ENCODE measurements at regions not wholly inside any gene's neighbourhood (a gene's known extent, or its start where the extent isn't known, plus 50 kb on each side); places are given as distances from the start of the nearest gene placed in this dataset.

- TF ChIP-seq EZH2phosphoT487 (IDR thresholded peaks at IDR 0.05; ENCODE audit: borderline replicate concordance, low read length), result no peak
- TF ChIP-seq CTCF (conservative IDR thresholded peaks at IDR 0.05; ENCODE audit: low read depth, low read length), result no peak
- TF ChIP-seq EZH2 (IDR thresholded peaks at IDR 0.05; ENCODE audit: low read length, unreplicated experiment), result no peak
- Histone ChIP-seq H3K9me2 (replicated peaks; ENCODE audit: low read length) (no peaks in the 10 kb centered on the region), H3K79me2 (ENCODE audit: low read length) (no peaks in the 10 kb centered on the region), H2AFZ (ENCODE audit: low read length) (no peak overlapping the region), H3K27ac (ENCODE audit: low read length) (no peak overlapping the region), H3K4me2 (ENCODE audit: low read length) (no peak overlapping the region), H3K4me1 (ENCODE audit: insufficient read depth, low read length) (no peaks in the 10 kb centered on the region), H3K4me3 (ENCODE audit: low read length) (no peak overlapping the region), H3K36me3 (ENCODE audit: low read depth, low read length) (no peaks in the 10 kb centered on the region), H3K9me3 (ENCODE audit: low read length) (no peaks in the 10 kb centered on the region), H3F3A (ENCODE audit: low read length, unreplicated experiment) (no peaks in the 10 kb centered on the region), H4K20me1 (ENCODE audit: low read length) (no peaks in the 10 kb centered on the region), H3K9ac (ENCODE audit: low read length) (no peak overlapping the region), H3K27me3 (ENCODE audit: low read length) (peaks cover 39% of the 10 kb centered on the region)
- ATAC-seq (no peak), DNase-seq (no peak)
- ChIA-PET POLR2A (ENCODE audit: unreplicated experiment) (no interaction called here), CTCF (no interaction called here)
- no TSS peak for BruUV-seq (replicated peaks)
- intact Hi-C loops (cut with micrococcal nuclease), result no loop called here
These were observed 50.1 kb downstream of the KCNC4 start for GRCh38 chr1:110260194-110260593.

- Histone ChIP-seq H3K79me2 (ENCODE audit: low read length) (no peaks in the 10 kb centered on the region), H3K36me3 (ENCODE audit: low read depth, low read length) (no peaks in the 10 kb centered on the region), H3K4me2 (ENCODE audit: low read length) (no peak overlapping the region), H4K20me1 (ENCODE audit: low read length) (no peaks in the 10 kb centered on the region), H3K9me3 (ENCODE audit: low read length) (no peaks in the 10 kb centered on the region), H3K27ac (ENCODE audit: low read length) (no peak overlapping the region), H3K4me3 (ENCODE audit: low read length) (no peak overlapping the region), H3K27me3 (ENCODE audit: low read length) (peaks cover 55% of the 10 kb centered on the region), H3K9ac (ENCODE audit: low read length) (no peak overlapping the region), H3K4me1 (ENCODE audit: insufficient read depth, low read length) (no peaks in the 10 kb centered on the region), H3K9me2 (replicated peaks; ENCODE audit: low read length) (no peaks in the 10 kb centered on the region), H3F3A (ENCODE audit: low read length, unreplicated experiment) (no peaks in the 10 kb centered on the region), H2AFZ (ENCODE audit: low read length) (no peak overlapping the region)
- ChIA-PET CTCF (no interaction called here), POLR2A (ENCODE audit: unreplicated experiment) (no interaction called here)
- intact Hi-C loops (cut with micrococcal nuclease), result no loop called here
- DNase-seq (no peak), ATAC-seq (no peak)
- BruUV-seq (replicated peaks), result no TSS peak
- TF ChIP-seq CTCF (conservative IDR thresholded peaks at IDR 0.05; ENCODE audit: low read depth, low read length) (no peak), EZH2phosphoT487 (IDR thresholded peaks at IDR 0.05; ENCODE audit: borderline replicate concordance, low read length) (no peak), EZH2 (IDR thresholded peaks at IDR 0.05; ENCODE audit: low read length, unreplicated experiment) (no peak)
These were observed 52.2 kb downstream of the KCNC4 start for GRCh38 chr1:110262296-110262695.

GRCh38 chr1:110262846-110263631 lies 52.9 kb downstream of the KCNC4 start:
- no peaks in the 10 kb centered on the region for H3K9me3 ChIP-seq (ENCODE audit: low read length)
- no peak overlapping the region for H2AFZ ChIP-seq (ENCODE audit: low read length)
- no peak for ATAC-seq
- H3K36me3 ChIP-seq (ENCODE audit: low read depth, low read length), result no peaks in the 10 kb centered on the region
- no peak overlapping the region for H3K9ac ChIP-seq (ENCODE audit: low read length)
- H3K27ac ChIP-seq (ENCODE audit: low read length), result no peak overlapping the region
- H3K79me2 ChIP-seq (ENCODE audit: low read length), result no peaks in the 10 kb centered on the region
- no peaks in the 10 kb centered on the region for H3F3A ChIP-seq (ENCODE audit: low read length, unreplicated experiment)
- H3K4me1 ChIP-seq (ENCODE audit: insufficient read depth, low read length), result no peaks in the 10 kb centered on the region
- ChIA-PET CTCF (no interaction called here), POLR2A (ENCODE audit: unreplicated experiment) (no interaction called here)
- intact Hi-C loops (cut with micrococcal nuclease), result no loop called here
- no TSS peak for BruUV-seq (replicated peaks)
- TF ChIP-seq EZH2 (IDR thresholded peaks at IDR 0.05; ENCODE audit: low read length, unreplicated experiment), result no peak
- TF ChIP-seq CTCF (conservative IDR thresholded peaks at IDR 0.05; ENCODE audit: low read depth, low read length), result no peak
- no peak for TF ChIP-seq EZH2phosphoT487 (IDR thresholded peaks at IDR 0.05; ENCODE audit: borderline replicate concordance, low read length)
- no peak for DNase-seq
- no peak overlapping the region for H3K4me3 ChIP-seq (ENCODE audit: low read length)
- no peaks in the 10 kb centered on the region for H3K9me2 ChIP-seq (replicated peaks; ENCODE audit: low read length)
- no peak overlapping the region for H3K4me2 ChIP-seq (ENCODE audit: low read length)
- peaks cover 60% of the 10 kb centered on the region for H3K27me3 ChIP-seq (ENCODE audit: low read length)
- H4K20me1 ChIP-seq (ENCODE audit: low read length), result no peaks in the 10 kb centered on the region
